Loucy (cell line): ENCODE measurements at regions not wholly inside any gene's neighbourhood (a gene's known extent, or its start where the extent isn't known, plus 50 kb on each side); places are given as distances from the start of the nearest gene placed in this dataset.

Experiments
- H2AFZ ChIP-seq: fragments of 200-600 bp; sonication (generic); 2 replicates; pipeline ENCODE4 v1.6.0; 2016; ENCODE audit warnings: antibody characterized with exemption, mild to moderate bottlenecking, low read length, moderate library complexity
- H3F3A ChIP-seq: fragments of 200-600 bp; 2 replicates; pipeline ENCODE4 v1.6.0; 2016; ENCODE audit warnings: antibody characterized with exemption, low read depth, mild to moderate bottlenecking
- H3K27me3 ChIP-seq: fragments of 200-600 bp; sonication (generic); 2 replicates; pipeline ENCODE4 v1.6.1; 2014; ENCODE audit warnings: low read length, mild to moderate bottlenecking; ENCODE audit not compliant: insufficient read depth, poor library complexity, severe bottlenecking
- H3K36me3 ChIP-seq: fragments of 200-600 bp; sonication (generic); 2 replicates; pipeline ENCODE4 v1.6.1; 2016; ENCODE audit warnings: low read length; ENCODE audit not compliant: insufficient read depth
- H3K4me1 ChIP-seq: fragments of 200-600 bp; sonication (generic); 2 replicates; pipeline ENCODE4 v1.5.1; 2014; ENCODE audit warnings: low read length, mild to moderate bottlenecking; ENCODE audit not compliant: insufficient read depth, poor library complexity, severe bottlenecking
- H3K4me2 ChIP-seq: fragments of 200-600 bp; sonication (generic); 2 replicates; pipeline ENCODE4 v1.6.0; 2014; ENCODE audit warnings: antibody characterized with exemption, low read length, low read depth, mild to moderate bottlenecking; ENCODE audit not compliant: poor library complexity, severe bottlenecking
- H3K4me3 ChIP-seq: fragments of 200-600 bp; sonication (generic); 2 replicates; pipeline ENCODE4 v1.5.1; 2014; ENCODE audit warnings: low read length, mild to moderate bottlenecking, mixed read lengths; ENCODE audit not compliant: poor library complexity, severe bottlenecking
- H3K79me2 ChIP-seq: fragments of 200-600 bp; sonication (generic); 2 replicates; pipeline ENCODE4 v1.6.1; 2014; ENCODE audit warnings: low read length; ENCODE audit not compliant: insufficient read depth
- H3K9ac ChIP-seq: fragments of 200-600 bp; sonication (generic); 2 replicates; pipeline ENCODE4 v1.6.0; 2014; ENCODE audit warnings: mild to moderate bottlenecking, low read depth, low read length, moderate library complexity; ENCODE audit not compliant: poor library complexity, severe bottlenecking
- H3K9me2 ChIP-seq: fragments of 200-600 bp; sonication (generic); replicated peaks from 2 replicates; pipeline ENCODE4 v1.6.1; 2016; ENCODE audit warnings: low read depth, low read length, mixed read lengths
- H3K9me3 ChIP-seq: fragments of 200-600 bp; sonication (generic); 2 replicates; pipeline ENCODE4 v1.6.1; 2014; ENCODE audit warnings: mild to moderate bottlenecking, antibody characterized with exemption, low read length, low read depth; ENCODE audit not compliant: insufficient read depth
- H4K20me1 ChIP-seq: fragments of 200-600 bp; sonication (generic); 2 replicates; pipeline ENCODE4 v1.6.0; 2014; ENCODE audit warnings: antibody characterized with exemption, low read length, mild to moderate bottlenecking; ENCODE audit not compliant: insufficient read depth, poor library complexity, severe bottlenecking
- CTCF ChIP-seq: fragments of 200-600 bp; sonication (generic); conservative IDR thresholded peaks from 2 replicates; pipeline ENCODE4 v1.5.1; 2014; ENCODE audit warnings: mild to moderate bottlenecking, antibody characterized with exemption, low read length
- EZH2phosphoT487 ChIP-seq: fragments of 200-600 bp; IDR thresholded peaks from 2 replicates; pipeline ENCODE4 v1.6.1; 2018; ENCODE audit warnings: antibody characterized with exemption, mild to moderate bottlenecking, moderate library complexity, borderline replicate concordance

GRCh38 chr6:159642995-159643394, 50.0 kb downstream of the SOD2 start:
- H3K27me3 ChIP-seq: no peaks in the 10 kb centered on the region
- H3K9me3 ChIP-seq: no peaks in the 10 kb centered on the region
- H3K9ac ChIP-seq: no peak overlapping the region
- H3F3A ChIP-seq: no peaks in the 10 kb centered on the region
- no peak overlapping the region for H3K4me2 ChIP-seq
- H3K4me3 ChIP-seq: no peak overlapping the region
- H2AFZ ChIP-seq: no peak overlapping the region
- H3K36me3 ChIP-seq: no peaks in the 10 kb centered on the region
- H3K4me1 ChIP-seq: peaks cover 11% of the 10 kb centered on the region
- H4K20me1 ChIP-seq: no peaks in the 10 kb centered on the region
- H3K79me2 ChIP-seq: no peaks in the 10 kb centered on the region
- no peaks in the 10 kb centered on the region for H3K9me2 ChIP-seq
- TF ChIP-seq EZH2phosphoT487 (no peak), CTCF (no peak)

DNA sequence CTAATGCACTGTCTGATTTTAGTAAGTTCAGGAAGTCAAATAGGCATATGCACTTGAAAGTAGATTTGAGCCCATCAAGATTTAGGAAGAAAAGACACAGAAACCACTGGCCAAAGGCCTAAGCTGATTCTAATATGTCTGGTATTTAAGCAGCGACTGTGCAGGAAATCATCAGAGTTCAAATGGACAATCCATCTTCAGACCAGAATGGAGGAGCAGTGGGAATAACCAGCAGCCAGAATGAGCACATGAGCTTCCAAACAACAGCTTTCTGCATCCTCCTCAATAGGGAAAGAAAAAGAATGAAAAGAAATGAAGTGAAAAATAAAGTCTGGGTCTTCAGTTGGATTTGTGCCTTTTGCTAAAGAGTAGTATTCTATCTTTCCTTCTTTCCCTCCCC, 50.6 kb downstream of the SOD2 start:
- Histone ChIP-seq H4K20me1 (no peaks in the 10 kb centered on the region), H3K27me3 (no peaks in the 10 kb centered on the region), H2AFZ (no peak overlapping the region), H3K79me2 (no peaks in the 10 kb centered on the region), H3K9me2 (no peaks in the 10 kb centered on the region), H3K9ac (no peak overlapping the region), H3K36me3 (no peaks in the 10 kb centered on the region), H3K9me3 (no peaks in the 10 kb centered on the region), H3K4me2 (no peak overlapping the region), H3K4me3 (no peak overlapping the region), H3F3A (no peaks in the 10 kb centered on the region), H3K4me1 (peaks cover 11% of the 10 kb centered on the region)
- TF ChIP-seq CTCF (no peak), EZH2phosphoT487 (no peak)

DNA sequence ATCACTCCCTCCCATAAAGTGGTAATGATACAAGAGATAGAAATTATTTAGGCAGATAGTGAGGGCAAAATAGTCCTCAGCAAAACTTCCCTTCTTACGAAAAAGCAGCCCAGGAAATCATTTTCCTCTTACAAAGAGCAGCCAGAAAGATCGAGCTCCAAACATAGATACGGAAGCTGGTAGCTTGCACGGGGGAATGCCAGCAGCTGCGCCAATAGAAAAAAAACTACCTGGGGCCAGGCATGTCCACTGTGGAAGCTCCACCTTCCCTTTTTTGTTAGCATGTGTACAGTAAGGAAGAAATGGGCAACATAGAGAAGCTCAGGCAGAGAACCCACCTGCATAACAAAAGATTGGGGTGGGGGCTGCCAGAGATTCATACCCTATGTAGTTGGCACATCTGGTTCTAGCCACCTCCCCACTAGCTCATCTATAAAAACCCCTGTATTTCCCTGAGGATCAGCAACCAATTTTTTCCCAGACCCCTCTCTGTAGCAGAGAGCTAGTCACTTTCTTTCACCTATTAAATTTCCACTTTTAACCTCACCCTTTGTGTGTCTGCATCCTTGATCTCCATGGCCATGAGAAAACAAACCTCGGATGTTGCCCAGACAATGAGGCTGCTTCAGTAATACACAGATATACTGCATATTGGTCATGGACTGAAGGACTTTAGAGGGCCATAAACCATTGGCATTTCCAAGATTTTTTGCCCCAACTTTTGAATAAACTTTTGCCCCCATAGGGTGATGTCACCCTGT, 52.1 kb downstream of the SOD2 start:
- Histone ChIP-seq H3K4me3 (no peak overlapping the region), H3K9me2 (no peaks in the 10 kb centered on the region), H2AFZ (no peak overlapping the region), H3K9me3 (no peaks in the 10 kb centered on the region), H3K79me2 (no peaks in the 10 kb centered on the region), H3K9ac (no peak overlapping the region), H3K36me3 (no peaks in the 10 kb centered on the region), H3F3A (no peaks in the 10 kb centered on the region), H3K4me2 (no peak overlapping the region), H3K27me3 (no peaks in the 10 kb centered on the region), H3K4me1 (no peaks in the 10 kb centered on the region), H4K20me1 (no peaks in the 10 kb centered on the region)
- TF ChIP-seq CTCF (no peak), EZH2phosphoT487 (no peak)
